ENCODE measurements at regions not wholly inside any gene's neighbourhood (a gene's known extent, or its start where the extent isn't known, plus 50 kb on each side); places are given as distances from the start of the nearest gene placed in this dataset.

DNA sequence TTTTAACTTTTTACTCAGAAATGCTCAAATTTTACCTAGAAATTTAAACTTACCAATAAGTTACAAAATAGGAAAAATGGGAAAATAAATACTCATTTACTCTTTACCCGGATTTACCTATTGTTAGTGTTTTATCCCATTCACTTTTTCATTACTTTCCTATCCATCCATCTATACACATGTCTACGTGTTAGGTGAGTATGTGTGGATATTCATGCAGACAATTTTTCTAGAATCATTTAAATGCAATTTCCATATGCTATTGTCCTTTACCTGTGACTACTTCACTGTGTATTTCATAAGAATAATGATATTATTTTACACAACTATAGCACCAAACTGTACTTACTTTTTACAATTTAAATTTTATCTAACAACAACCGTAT is 896.6 kb upstream of the INTU start:
- Histone ChIP-seq H3K27me3 (replicated peaks; ENCODE audit: insufficient read depth) (no peaks in the 10 kb centered on the region), H3F3A (ENCODE audit: insufficient read depth) (no peaks in the 10 kb centered on the region), H3K27ac (no peak overlapping the region), H3K9ac (no peak overlapping the region), H3K4me3 (no peak overlapping the region), H3K4me1 (ENCODE audit: insufficient read depth) (peaks cover 8% of the 10 kb centered on the region; the same call in 1 of the 2 replicates), H3K79me2 (ENCODE audit: insufficient read depth) (no peaks in the 10 kb centered on the region), H3K36me3 (ENCODE audit: low read depth) (no peaks in the 10 kb centered on the region), H3K9me2 (ENCODE audit: insufficient read depth) (no peaks in the 10 kb centered on the region), H2AFZ (no peak overlapping the region), H3K4me2 (ENCODE audit: unreplicated experiment) (no peak overlapping the region), H4K20me1 (ENCODE audit: insufficient read depth) (no peaks in the 10 kb centered on the region), H3K9me3 (ENCODE audit: low read depth) (no peaks in the 10 kb centered on the region)
- DNase-seq = no peak
- in situ Hi-C loops (cut with MboI) = no loop called here
- TF ChIP-seq EZH2phosphoT487 (IDR thresholded peaks at IDR 0.05; ENCODE audit: insufficient read depth, low read depth) = no peak
- TF ChIP-seq EZH2 (IDR thresholded peaks at IDR 0.05; ENCODE audit: insufficient read depth, poor library complexity, severe bottlenecking) = no peak
- 82 to 85% methylated on average over 3 of the region's 3 CpGs for WGBS, 2 experiments (ENCODE audit: low coverage in 1 of 2, low lambda C conversion rate in 2 of 2, missing lambda C conversion rate in 2 of 2)

GRCh38 chr4:126737899-126738526 is 894.7 kb upstream of the INTU start:
- DNase-seq = no peak
- no peaks in the 10 kb centered on the region for H3F3A ChIP-seq (ENCODE audit: insufficient read depth)
- H3K27ac ChIP-seq = no peak overlapping the region
- H3K27me3 ChIP-seq (replicated peaks; ENCODE audit: insufficient read depth) = no peaks in the 10 kb centered on the region
- H3K9ac ChIP-seq = no peak overlapping the region
- no peaks in the 10 kb centered on the region for H3K79me2 ChIP-seq (ENCODE audit: insufficient read depth)
- peaks cover 8% of the 10 kb centered on the region; the same call in 1 of the 2 replicates for H3K4me1 ChIP-seq (ENCODE audit: insufficient read depth)
- TF ChIP-seq EZH2 (IDR thresholded peaks at IDR 0.05; ENCODE audit: insufficient read depth, poor library complexity, severe bottlenecking) = no peak
- TF ChIP-seq EZH2phosphoT487 (IDR thresholded peaks at IDR 0.05; ENCODE audit: insufficient read depth, low read depth) = no peak
- H4K20me1 ChIP-seq (ENCODE audit: insufficient read depth) = no peaks in the 10 kb centered on the region
- WGBS, 2 experiments (ENCODE audit: low coverage in 1 of 2, low lambda C conversion rate in 2 of 2, missing lambda C conversion rate in 2 of 2) = 65 to 72% methylated on average over 4 of the region's 4 CpGs
- no peak overlapping the region for H2AFZ ChIP-seq
- no peaks in the 10 kb centered on the region for H3K36me3 ChIP-seq (ENCODE audit: low read depth)
- no peaks in the 10 kb centered on the region for H3K9me2 ChIP-seq (ENCODE audit: insufficient read depth)
- no peak overlapping the region for H3K4me2 ChIP-seq (ENCODE audit: unreplicated experiment)
- in situ Hi-C loops (cut with MboI) = no loop called here
- H3K4me3 ChIP-seq = no peak overlapping the region
- H3K9me3 ChIP-seq (ENCODE audit: low read depth) = no peaks in the 10 kb centered on the region

GRCh38 chr4:126738527-126738923 is 894.2 kb upstream of the INTU start:
- Histone ChIP-seq H3K4me1 (ENCODE audit: insufficient read depth) (0 out of 2 replicates have a peak, but pooled peaks cover 4% of the 10 kb centered on the region), H2AFZ (no peak overlapping the region), H4K20me1 (ENCODE audit: insufficient read depth) (no peaks in the 10 kb centered on the region), H3K4me3 (no peak overlapping the region), H3K9ac (no peak overlapping the region), H3K4me2 (ENCODE audit: unreplicated experiment) (no peak overlapping the region), H3K9me3 (ENCODE audit: low read depth) (no peaks in the 10 kb centered on the region), H3K27ac (no peak overlapping the region), H3K27me3 (replicated peaks; ENCODE audit: insufficient read depth) (no peaks in the 10 kb centered on the region), H3K36me3 (ENCODE audit: low read depth) (no peaks in the 10 kb centered on the region), H3K9me2 (ENCODE audit: insufficient read depth) (no peaks in the 10 kb centered on the region), H3K79me2 (ENCODE audit: insufficient read depth) (no peaks in the 10 kb centered on the region), H3F3A (ENCODE audit: insufficient read depth) (no peaks in the 10 kb centered on the region)
- TF ChIP-seq EZH2 (IDR thresholded peaks at IDR 0.05; ENCODE audit: insufficient read depth, poor library complexity, severe bottlenecking) = no peak
- TF ChIP-seq EZH2phosphoT487 (IDR thresholded peaks at IDR 0.05; ENCODE audit: insufficient read depth, low read depth) = no peak
- in situ Hi-C loops (cut with MboI) = no loop called here
- no peak for DNase-seq
- 97 to 100% methylated on average over 4 of the region's 4 CpGs for WGBS, 2 experiments (ENCODE audit: low coverage in 1 of 2, low lambda C conversion rate in 2 of 2, missing lambda C conversion rate in 2 of 2)

DNA sequence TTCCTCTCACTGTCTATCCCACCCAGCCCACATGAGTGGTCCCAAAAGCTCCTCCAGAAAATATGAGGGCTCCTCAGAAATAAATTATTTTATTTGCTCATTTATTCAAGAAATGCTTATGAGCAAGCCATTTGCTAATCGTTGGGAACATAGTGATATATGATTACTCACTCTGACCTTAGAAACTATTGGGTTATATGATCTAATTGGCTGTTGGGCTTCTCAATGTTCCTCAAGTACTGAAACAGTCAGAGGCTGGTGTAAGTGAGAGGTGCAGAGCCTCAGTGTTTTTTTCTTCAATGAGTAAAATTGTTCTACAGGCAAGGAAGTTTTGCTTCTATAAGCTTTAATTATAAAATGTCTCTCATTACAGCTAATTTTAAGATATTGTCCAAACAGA is 893.8 kb upstream of the INTU start:
- Histone ChIP-seq H3K36me3 (ENCODE audit: low read depth) (no peaks in the 10 kb centered on the region), H3K4me2 (ENCODE audit: unreplicated experiment) (no peak overlapping the region), H4K20me1 (ENCODE audit: insufficient read depth) (no peaks in the 10 kb centered on the region), H3K4me1 (ENCODE audit: insufficient read depth) (0 out of 2 replicates have a peak, but pooled peaks cover 4% of the 10 kb centered on the region), H2AFZ (no peak overlapping the region), H3F3A (ENCODE audit: insufficient read depth) (no peaks in the 10 kb centered on the region), H3K9me2 (ENCODE audit: insufficient read depth) (no peaks in the 10 kb centered on the region), H3K9me3 (ENCODE audit: low read depth) (no peaks in the 10 kb centered on the region), H3K4me3 (no peak overlapping the region), H3K27me3 (replicated peaks; ENCODE audit: insufficient read depth) (no peaks in the 10 kb centered on the region), H3K9ac (no peak overlapping the region), H3K27ac (no peak overlapping the region), H3K79me2 (ENCODE audit: insufficient read depth) (no peaks in the 10 kb centered on the region)
- DNase-seq = peak; percentile 68
- in situ Hi-C loops (cut with MboI) = no loop called here
- 5 to 7% methylated on average over 1 of the region's 1 CpG for WGBS, 2 experiments (ENCODE audit: low coverage in 1 of 2, low lambda C conversion rate in 2 of 2, missing lambda C conversion rate in 2 of 2)
- TF ChIP-seq EZH2phosphoT487 (IDR thresholded peaks at IDR 0.05; ENCODE audit: insufficient read depth, low read depth) (no peak), EZH2 (IDR thresholded peaks at IDR 0.05; ENCODE audit: insufficient read depth, poor library complexity, severe bottlenecking) (no peak)

Measured in GM23248 (cell line).